Spleen (tissue), 7 donors: ENCODE measurements at regions not wholly inside any gene's neighbourhood (a gene's known extent, or its start where the extent isn't known, plus 50 kb on each side); places are given as distances from the start of the nearest gene placed in this dataset.

Source experiments
- CTCF ChIP-seq, 11 experiments: fragments of 200-600 bp in 7 of 11; fragments of 450-650 bp in 4 of 11; sonication (generic) in 4 of 11; IDR thresholded peaks in 8 of 11; conservative IDR thresholded peaks in 3 of 11; 1 replicate in 7 of 11; 2 replicates in 4 of 11; pipeline versions ENCODE4 v1.4.0 to v1.8.0; 2016 to 2021; ENCODE audit warnings: antibody characterized with exemption in 11 of 11, inconsistent platforms in 4 of 11, mild to moderate bottlenecking in 1 of 11
- POLR2A ChIP-seq, 3 donors: fragments of 450-650 bp; IDR thresholded peaks; one replicate each; pipeline ENCODE4 v1.5.1; 2017; ENCODE audit warnings: antibody characterized with exemption in 3 of 3, mild to moderate bottlenecking in 1 of 3
- POLR2AphosphoS5 ChIP-seq, 3 donors: sonication (generic); formaldehyde crosslinking; IDR thresholded peaks; one replicate each; pipeline ENCODE4 v1.5.1; 2017; ENCODE audit warnings: antibody characterized with exemption in 3 of 3
- donor health status: DM: no; HTN: no; CAD: no; lungs with moderate emphysema.
- donor health status: DM: no; HTN: no; CAD: no.
- donor health status: DM: no; HTN: no; CAD: no.

GRCh38 chr11:24108609-24109008, 388.2 kb upstream of the LUZP2 start:
- TF ChIP-seq CTCF (IDR thresholded peaks at IDR 0.05 in 8 of 11, conservative IDR thresholded peaks at IDR 0.05 in 3 of 11) (no peak), POLR2A (IDR thresholded peaks at IDR 0.05) (no peak), POLR2AphosphoS5 (IDR thresholded peaks at IDR 0.05) (no peak)
